DOHH2 (cell line): ENCODE measurements at regions not wholly inside any gene's neighbourhood (a gene's known extent, or its start where the extent isn't known, plus 50 kb on each side); places are given as distances from the start of the nearest gene placed in this dataset.
A peak's percentile ranks its signal among the peaks of the same experiment; 100 is the strongest.

ENCODE experiments used
- EZH2phosphoT487 ChIP-seq: fragments of 200-600 bp; sonication (generic); IDR thresholded peaks from 2 replicates; pipeline ENCODE4 v1.6.1; 2017; ENCODE audit warnings: borderline replicate concordance, mild to moderate bottlenecking, antibody characterized with exemption, low read length, moderate library complexity, mixed read lengths
- TF ChIP-seq, protein P1 (sequence below): fragments of 200-600 bp; sonication (generic); IDR thresholded peaks from one replicate; pipeline ENCODE4 v1.5.1; 2014; ENCODE audit warnings: antibody characterized with exemption, mild to moderate bottlenecking, low read depth, low read length; ENCODE audit not compliant: poor library complexity, severe bottlenecking

DNA sequence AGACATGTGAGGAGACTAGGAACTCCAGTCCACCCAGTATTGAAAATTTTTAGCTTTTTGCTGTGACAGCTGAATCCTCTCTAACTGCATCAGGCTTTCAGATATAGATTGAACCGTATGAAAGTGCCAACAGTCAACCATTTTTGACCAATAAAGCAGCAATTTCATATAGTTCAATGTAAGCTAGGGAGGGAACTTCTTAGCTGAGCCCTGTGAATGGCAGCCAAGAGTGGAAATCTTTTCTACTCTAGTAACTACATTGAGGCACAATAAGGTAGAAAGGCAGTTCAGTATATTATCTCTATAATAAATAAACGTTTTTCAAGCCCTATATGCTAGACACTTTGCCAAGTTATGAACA lies 96.3 kb upstream of the TANK start:
- TF ChIP-seq, protein P1, sequence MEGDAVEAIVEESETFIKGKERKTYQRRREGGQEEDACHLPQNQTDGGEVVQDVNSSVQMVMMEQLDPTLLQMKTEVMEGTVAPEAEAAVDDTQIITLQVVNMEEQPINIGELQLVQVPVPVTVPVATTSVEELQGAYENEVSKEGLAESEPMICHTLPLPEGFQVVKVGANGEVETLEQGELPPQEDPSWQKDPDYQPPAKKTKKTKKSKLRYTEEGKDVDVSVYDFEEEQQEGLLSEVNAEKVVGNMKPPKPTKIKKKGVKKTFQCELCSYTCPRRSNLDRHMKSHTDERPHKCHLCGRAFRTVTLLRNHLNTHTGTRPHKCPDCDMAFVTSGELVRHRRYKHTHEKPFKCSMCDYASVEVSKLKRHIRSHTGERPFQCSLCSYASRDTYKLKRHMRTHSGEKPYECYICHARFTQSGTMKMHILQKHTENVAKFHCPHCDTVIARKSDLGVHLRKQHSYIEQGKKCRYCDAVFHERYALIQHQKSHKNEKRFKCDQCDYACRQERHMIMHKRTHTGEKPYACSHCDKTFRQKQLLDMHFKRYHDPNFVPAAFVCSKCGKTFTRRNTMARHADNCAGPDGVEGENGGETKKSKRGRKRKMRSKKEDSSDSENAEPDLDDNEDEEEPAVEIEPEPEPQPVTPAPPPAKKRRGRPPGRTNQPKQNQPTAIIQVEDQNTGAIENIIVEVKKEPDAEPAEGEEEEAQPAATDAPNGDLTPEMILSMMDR = peak; percentile 6
- TF ChIP-seq EZH2phosphoT487 = no peak
